ENCODE measurements at regions not wholly inside any gene's neighbourhood (a gene's known extent, or its start where the extent isn't known, plus 50 kb on each side); places are given as distances from the start of the nearest gene placed in this dataset.

DNA sequence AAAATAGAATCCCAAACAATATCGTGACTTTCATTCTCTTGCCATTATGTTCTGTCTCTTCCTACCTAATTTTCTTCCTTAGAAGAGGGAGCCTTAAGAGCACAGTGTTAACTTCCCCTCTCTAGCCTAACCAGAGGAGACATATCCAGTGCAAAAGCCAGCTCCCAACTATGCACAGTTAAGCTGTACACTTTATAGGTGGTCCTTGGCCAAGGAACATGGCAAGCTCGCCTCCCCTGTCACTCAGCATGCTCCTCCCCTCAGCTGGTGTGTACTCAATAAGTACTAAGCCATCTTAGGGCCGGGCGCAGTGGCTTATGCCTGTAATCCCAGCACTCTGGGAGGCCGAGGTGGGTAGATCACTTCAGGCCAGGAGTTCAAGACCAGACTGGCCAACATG is 255.1 kb upstream of the TMPO start:
- Histone ChIP-seq H3K27me3 (no peaks in the 10 kb centered on the region), H3K9ac (no peak overlapping the region), H3K4me1 (peaks cover 10% of the 10 kb centered on the region), H3K27ac (no peak overlapping the region), H3K9me3 (ENCODE audit: low read depth) (no peaks in the 10 kb centered on the region), H4K20me1 (ENCODE audit: low read depth) (no peaks in the 10 kb centered on the region), H3F3A (ENCODE audit: low read depth) (no peaks in the 10 kb centered on the region), H3K36me3 (no peaks in the 10 kb centered on the region), H3K4me3 (no peak overlapping the region), H2AFZ (replicated peaks) (no peak overlapping the region), H3K4me2 (no peak overlapping the region), H3K79me2 (ENCODE audit: low read depth) (no peaks in the 10 kb centered on the region)
- no peak for DNase-seq (ENCODE audit: low spot score)
- peaks cover 40% of the 10 kb centered on the region for H3K4me1 Mint-ChIP-seq
- no peak overlapping the region for H3K4me3 Mint-ChIP-seq
- H3K36me3 Mint-ChIP-seq, result peaks cover 5% of the 10 kb centered on the region
- no peak overlapping the region for H3K27ac Mint-ChIP-seq
- peaks cover 6% of the 10 kb centered on the region for H3K9me3 Mint-ChIP-seq
- H3K27me3 Mint-ChIP-seq (ENCODE audit: insufficient read depth, low read depth), result peaks cover 5% of the 10 kb centered on the region
- TF ChIP-seq, protein P1, sequence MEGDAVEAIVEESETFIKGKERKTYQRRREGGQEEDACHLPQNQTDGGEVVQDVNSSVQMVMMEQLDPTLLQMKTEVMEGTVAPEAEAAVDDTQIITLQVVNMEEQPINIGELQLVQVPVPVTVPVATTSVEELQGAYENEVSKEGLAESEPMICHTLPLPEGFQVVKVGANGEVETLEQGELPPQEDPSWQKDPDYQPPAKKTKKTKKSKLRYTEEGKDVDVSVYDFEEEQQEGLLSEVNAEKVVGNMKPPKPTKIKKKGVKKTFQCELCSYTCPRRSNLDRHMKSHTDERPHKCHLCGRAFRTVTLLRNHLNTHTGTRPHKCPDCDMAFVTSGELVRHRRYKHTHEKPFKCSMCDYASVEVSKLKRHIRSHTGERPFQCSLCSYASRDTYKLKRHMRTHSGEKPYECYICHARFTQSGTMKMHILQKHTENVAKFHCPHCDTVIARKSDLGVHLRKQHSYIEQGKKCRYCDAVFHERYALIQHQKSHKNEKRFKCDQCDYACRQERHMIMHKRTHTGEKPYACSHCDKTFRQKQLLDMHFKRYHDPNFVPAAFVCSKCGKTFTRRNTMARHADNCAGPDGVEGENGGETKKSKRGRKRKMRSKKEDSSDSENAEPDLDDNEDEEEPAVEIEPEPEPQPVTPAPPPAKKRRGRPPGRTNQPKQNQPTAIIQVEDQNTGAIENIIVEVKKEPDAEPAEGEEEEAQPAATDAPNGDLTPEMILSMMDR (IDR thresholded peaks at IDR 0.05), result no peak
- TF ChIP-seq EZH2phosphoT487 (IDR thresholded peaks at IDR 0.05) (no peak), EZH2 (IDR thresholded peaks at IDR 0.05) (no peak)

DNA sequence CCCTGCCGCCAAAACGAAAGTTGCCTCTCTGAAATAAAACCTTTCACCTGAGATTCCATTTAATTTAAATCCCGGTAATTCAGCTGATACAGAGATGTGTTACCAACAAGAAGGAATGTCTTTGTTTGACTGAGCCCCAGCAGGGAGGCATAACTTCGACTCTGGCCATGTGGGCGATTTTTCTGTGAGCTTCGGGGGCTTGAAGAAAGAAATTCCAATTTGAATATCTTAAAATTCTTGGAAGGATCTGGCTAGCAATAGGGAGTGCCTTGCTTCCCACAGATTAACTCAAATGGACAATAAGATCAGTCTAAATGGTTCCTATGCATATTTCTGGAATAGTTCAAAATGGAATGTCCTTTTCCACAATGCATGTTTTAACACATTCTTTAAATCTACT is 252.5 kb upstream of the TMPO start:
- H3K9me3 ChIP-seq (ENCODE audit: low read depth), result no peaks in the 10 kb centered on the region
- H3K27ac ChIP-seq, result no peak overlapping the region
- Mint-ChIP-seq H3K4me1 (peaks cover 40% of the 10 kb centered on the region), H3K36me3 (peaks cover 8% of the 10 kb centered on the region), H3K27ac (peak overlapping the region; percentile 93), H3K27me3 (ENCODE audit: insufficient read depth, low read depth) (peaks cover 5% of the 10 kb centered on the region), H3K9me3 (peaks cover 21% of the 10 kb centered on the region), H3K4me3 (peak overlapping the region; percentile 25)
- no peaks in the 10 kb centered on the region for H3K27me3 ChIP-seq
- H3K9ac ChIP-seq, result no peak overlapping the region
- H3K4me2 ChIP-seq, result peak overlapping the region; percentile 9
- no peak overlapping the region for H3K4me3 ChIP-seq
- H4K20me1 ChIP-seq (ENCODE audit: low read depth), result no peaks in the 10 kb centered on the region
- H3F3A ChIP-seq (ENCODE audit: low read depth), result no peaks in the 10 kb centered on the region
- H3K36me3 ChIP-seq, result no peaks in the 10 kb centered on the region
- peak; percentile 36 for DNase-seq (ENCODE audit: low spot score)
- peaks cover 10% of the 10 kb centered on the region for H3K4me1 ChIP-seq
- no peak overlapping the region for H2AFZ ChIP-seq (replicated peaks)
- no peaks in the 10 kb centered on the region for H3K79me2 ChIP-seq (ENCODE audit: low read depth)
- TF ChIP-seq EZH2phosphoT487 (IDR thresholded peaks at IDR 0.05) (no peak), EZH2 (IDR thresholded peaks at IDR 0.05) (no peak)
- TF ChIP-seq, protein P1 (IDR thresholded peaks at IDR 0.05), result no peak

DNA sequence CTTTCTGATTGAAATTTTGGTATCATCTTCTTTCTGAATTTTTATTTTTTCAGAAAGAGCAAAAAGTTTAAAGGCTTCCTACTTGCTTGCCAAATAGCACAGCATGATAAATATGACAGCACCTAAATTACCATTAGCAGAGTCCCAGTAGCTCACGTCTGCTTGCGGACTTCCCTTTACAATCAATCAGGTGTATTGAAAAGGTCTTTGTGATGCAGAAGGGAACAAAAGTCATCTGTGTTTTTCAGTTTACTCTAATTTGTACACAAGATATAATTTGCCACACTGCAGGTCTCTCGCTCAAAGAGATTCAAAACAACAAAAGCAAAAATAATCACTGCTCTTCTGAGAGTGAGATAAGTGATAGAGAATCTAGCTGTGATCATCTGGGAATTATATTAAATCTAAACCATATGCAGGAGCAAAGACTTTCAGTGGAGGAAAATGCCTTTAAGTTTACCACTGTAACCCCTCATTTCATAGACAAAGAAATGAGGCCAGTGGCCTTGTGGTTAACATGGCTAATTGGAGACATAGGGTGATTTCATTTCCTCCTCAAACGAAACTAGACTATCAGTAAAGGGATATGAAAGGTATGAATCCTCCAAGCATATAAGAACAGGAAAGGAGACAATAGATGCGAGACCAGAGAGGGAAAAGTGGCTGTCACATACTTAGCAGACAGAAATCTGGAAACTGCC is 240.8 kb upstream of the TMPO start:
- Histone ChIP-seq H3K9me3 (ENCODE audit: low read depth) (peaks cover 3% of the 10 kb centered on the region), H4K20me1 (ENCODE audit: low read depth) (no peaks in the 10 kb centered on the region), H3K36me3 (no peaks in the 10 kb centered on the region), H3K4me1 (no peaks in the 10 kb centered on the region), H3K9ac (no peak overlapping the region), H3K79me2 (ENCODE audit: low read depth) (no peaks in the 10 kb centered on the region), H3K4me3 (no peak overlapping the region), H3K27ac (no peak overlapping the region), H3K27me3 (no peaks in the 10 kb centered on the region), H3K4me2 (no peak overlapping the region), H2AFZ (replicated peaks) (no peak overlapping the region), H3F3A (ENCODE audit: low read depth) (no peaks in the 10 kb centered on the region)
- Mint-ChIP-seq H3K27me3 (ENCODE audit: insufficient read depth, low read depth) (peaks cover 5% of the 10 kb centered on the region), H3K27ac (no peak overlapping the region), H3K4me1 (no peaks in the 10 kb centered on the region), H3K4me3 (no peak overlapping the region), H3K36me3 (no peaks in the 10 kb centered on the region), H3K9me3 (peaks cover 14% of the 10 kb centered on the region)
- no peak for TF ChIP-seq EZH2 (IDR thresholded peaks at IDR 0.05)
- no peak for TF ChIP-seq EZH2phosphoT487 (IDR thresholded peaks at IDR 0.05)
- TF ChIP-seq, protein P1 (IDR thresholded peaks at IDR 0.05), result no peak
- DNase-seq (ENCODE audit: low spot score), result no peak
